Activated T-cell treated with anti-CD3 and anti-CD28 coated beads for 24 hours (primary cell): ENCODE measurements at regions not wholly inside any gene's neighbourhood (a gene's known extent, or its start where the extent isn't known, plus 50 kb on each side); places are given as distances from the start of the nearest gene placed in this dataset.
"Not testable (repeated sequence)": the region's sequence is repeated elsewhere in the genome, so short reads cannot be mapped to it uniquely, and the experiment has no call there.

ENCODE experiments used
- DNase-seq: peaks from one replicate; pipeline ENCODE4 v3.0.0-alpha.2; 2020; ENCODE audit warnings: low read depth

DNA sequence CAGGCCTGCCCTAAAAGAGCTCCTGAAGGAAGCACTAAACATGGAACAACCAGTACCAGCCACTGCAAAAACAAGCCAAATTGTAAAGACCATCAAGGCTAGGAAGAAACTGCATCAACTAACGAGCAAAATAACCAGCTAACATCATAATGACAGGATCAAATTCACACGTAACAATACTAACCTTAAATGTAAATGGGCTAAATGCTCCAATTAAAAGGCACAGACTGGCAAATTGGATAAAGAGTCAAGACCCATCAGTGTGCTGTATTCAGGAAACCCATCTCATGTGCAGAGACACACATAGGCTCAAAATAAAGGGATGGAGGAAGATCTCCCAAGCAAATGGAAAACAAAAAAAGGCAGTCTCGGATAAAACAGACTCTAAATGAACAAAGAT, 117.7 kb upstream of the ETV3 start:
- DNase-seq, result not testable (repeated sequence)

DNA sequence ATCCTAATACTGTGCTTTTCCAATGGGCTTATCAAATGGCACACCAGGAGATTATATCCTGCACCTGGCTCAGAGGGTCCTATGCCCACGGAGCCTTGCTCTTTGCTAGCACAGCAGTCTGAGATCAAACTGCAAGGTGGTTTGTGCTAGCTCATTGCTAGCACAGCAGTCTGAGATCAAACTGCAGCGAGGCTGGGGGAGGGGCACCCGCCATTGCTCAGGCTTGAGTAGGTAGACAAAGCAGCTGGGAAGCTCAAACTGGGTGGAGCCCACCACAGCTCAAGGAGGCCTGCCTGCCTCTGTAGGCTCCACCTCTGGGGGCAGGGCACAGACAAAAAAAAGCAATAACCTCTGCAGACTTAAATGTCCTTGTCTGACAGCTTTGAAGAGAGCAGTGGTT, 116.0 kb upstream of the ETV3 start:
- DNase-seq, result not testable (repeated sequence)

DNA sequence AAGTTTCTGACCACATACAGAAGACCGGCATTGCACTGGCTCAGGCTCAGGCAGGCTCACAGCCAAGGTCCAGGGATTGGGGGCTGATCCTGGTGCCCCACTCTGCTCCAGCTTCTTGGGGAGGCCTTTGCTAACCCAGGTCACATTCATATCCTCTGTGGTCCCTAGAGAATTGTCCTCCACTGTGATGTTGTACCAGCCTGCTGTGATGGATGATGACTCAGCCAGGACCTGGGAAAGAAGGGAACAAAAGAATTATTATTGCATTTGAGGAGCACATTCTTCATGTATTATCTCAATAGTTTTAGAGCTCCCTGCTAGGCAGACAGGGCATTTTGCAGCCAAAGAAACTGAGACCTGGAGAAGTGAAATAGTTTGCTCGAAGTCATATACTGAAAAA, 114.3 kb upstream of the ETV3 start:
- DNase-seq, result no peak

DNA sequence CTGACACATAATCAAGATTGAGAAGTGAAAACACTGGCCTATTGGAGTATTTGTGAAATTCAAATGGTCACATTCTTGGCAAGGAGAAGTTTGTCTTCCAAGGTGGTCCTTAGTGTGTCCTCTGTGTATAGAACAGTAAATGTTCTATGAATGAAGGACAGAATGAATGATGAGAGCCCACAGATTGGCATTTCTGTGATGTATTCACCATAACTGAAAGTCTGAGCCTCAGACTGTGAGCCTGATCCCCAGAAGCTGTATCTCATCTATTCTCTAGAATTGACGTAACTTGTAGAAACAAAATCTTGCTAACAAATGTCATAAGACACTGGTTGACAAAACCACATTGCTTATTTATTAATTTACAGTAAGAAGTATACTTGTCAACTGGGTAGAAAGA, 111.5 kb upstream of the ETV3 start:
- DNase-seq, result no peak

DNA sequence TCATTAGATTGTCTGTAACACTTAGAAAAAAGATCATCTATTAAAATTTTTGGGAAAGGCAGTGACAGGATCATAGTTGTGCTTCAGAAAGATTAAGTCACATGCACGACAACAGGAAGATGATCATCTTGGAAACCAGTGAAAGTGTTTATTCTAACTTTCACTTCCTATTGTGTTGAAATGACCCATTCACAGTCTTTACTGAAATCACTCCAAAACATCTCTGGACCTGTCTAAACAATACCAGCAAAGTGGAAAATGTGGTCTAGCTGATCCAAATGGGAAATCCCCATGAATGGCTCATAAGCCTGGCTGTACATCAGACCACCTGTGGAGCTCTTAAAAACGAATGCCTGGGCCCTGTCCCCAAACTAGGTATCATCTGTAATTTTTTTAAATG, 111.1 kb upstream of the ETV3 start:
- DNase-seq, result no peak

DNA sequence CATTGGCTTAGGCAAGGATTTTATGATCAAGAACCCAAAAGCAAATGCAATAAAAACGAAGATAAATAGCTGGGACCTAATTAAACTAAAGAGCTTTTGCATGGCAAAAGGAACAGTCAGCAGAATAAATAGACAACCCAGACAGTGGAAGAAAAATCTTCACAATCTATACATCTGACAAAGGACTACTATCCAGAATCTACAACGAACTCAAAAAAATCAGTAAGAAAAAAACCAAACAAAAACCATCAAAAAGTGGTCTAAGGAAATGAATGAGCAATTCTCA, 109.5 kb upstream of the ETV3 start:
- not testable (repeated sequence) for DNase-seq

DNA sequence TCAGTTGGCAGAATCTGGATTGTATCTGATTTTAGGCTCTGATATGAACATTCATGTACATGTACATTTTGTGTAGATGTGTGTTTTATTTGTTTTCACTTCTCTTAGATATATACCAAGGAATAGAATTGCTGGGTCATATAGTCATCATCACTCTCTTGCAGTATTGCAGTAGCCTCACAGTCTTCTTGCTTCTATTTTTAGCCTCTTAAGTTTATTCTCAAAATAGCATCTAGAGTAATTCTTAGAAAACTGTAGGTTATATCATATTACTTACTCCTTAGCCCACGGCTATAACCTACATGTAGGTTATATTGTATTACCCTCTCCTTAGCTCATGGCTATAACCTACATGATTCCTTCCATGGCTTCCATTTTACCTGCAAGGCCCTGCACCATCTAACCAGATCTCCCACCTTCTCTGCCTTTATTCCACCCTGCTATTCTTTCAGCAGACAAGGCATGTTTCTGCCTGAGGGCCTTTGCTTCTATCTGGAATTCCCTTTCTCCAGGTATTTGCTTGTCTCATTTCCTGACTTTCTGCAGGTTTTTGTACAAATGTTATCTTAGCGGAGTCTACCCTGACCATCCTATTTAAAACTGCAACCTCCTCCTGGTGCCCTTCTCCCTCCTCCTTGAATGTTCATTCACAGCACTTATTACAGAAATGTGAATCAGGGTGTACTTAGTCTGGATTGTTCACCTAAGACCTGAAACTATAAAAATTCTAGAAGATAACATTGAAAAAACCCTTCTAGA, 109.0 kb upstream of the ETV3 start:
- no peak for DNase-seq

DNA sequence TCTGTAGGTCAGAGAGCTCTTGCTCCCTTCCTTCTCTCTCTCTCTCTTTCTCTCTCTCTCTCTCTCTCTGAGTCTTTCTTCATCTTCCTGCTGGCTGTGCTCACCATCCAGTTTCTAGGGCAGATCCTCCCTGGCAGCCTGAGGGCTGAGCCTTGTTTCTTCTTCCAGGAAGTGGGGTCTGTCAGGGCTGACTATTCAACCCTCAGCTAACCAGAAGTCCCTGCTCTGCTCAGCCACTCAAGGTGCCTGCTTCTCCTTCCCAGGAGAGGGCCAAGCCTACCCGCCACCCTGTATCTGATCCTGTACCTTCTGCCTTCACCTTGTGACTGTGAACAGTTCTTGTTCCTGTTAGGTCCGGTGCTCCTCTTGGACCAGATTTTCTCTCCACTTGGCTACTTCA, 107.6 kb upstream of the ETV3 start:
- no peak for DNase-seq

DNA sequence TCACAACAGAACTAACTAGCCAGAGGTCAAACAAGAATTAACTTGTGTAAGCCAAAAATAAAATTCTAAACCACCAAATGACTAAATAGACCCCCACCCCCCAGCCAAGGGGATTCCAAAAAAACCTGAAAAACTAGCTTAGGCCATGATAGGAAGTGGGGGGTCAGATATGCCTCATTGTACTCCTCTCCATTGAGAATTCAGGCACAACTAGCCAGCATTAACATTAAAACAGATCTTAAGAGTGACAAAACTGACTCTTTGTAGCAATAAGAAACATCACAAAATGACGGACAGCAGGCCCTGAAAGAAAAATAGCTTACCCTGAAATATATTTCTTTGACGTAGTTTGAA, 103.0 kb upstream of the ETV3 start:
- DNase-seq, result no peak

DNA sequence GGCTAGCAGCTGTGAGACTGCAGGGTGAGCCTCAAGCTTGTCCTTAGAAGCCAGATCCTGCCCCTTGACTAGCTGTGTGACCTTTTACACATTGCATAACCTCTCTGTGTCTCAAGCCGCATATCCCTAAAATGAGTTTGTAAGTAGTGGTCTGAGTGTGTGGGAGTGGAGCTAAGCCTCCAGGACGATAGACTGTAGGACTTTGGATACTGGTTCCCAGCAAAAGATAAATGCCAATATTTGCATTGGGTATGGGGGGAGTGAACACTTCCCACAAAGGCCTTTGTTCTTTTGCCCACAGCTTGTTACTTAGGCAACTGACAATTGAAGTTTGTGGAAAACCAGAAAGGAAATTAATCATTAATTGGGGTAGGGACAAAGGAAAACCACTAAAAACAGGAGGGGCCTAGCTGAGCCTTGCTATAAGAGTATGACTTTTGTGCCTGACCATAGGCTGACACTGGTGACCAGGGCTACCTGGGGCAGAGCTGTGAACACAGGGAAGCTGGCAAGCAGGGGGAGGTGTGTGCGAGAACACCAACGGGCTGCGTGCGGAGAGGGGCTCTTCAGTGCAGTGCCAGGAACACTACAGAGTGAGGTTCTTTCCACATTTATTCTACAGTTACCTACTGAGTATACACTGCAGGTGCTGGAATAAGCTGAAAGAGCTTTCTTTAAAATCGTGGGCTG, 102.4 kb upstream of the ETV3 start:
- DNase-seq, result no peak

DNA sequence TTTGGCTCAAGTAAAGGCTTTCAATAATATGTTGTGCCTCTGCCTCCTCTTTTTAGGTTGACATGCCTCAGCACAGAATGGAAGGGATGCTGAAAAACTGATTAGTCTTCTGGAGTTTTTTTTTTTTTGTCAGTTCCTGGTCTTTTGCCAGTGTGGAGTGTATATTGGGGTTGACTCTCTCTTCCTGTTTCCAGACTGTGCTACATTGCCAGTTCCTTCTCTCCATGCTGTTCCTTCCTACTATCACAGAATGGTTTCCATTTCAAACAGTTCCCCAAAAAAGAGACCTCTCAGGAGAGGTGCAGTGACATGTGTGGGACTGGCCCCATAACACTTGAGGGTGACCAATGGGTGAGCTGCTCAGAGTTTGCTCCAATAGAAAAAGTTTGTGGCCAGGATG, 101.7 kb upstream of the ETV3 start:
- no peak for DNase-seq

DNA sequence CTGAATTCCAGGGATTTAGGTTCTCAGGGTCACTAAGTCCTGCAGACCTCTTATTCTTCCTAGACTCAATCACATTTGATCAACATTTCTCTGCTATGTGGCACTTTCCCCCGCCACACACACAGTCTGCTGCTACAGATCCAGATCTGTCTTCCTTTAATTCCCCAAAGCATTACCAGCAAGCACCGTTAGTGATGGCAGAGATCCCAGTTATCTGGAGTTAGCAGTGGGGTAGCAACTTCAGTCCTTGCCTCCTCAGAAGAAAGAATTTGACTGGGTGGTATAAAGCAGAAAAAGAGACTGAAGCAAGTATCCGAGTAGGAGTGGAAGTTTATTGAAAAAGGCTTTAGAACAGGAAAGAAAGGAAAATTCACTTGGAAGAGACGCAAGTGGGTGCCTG, 100.4 kb upstream of the ETV3 start:
- DNase-seq, result no peak

DNA sequence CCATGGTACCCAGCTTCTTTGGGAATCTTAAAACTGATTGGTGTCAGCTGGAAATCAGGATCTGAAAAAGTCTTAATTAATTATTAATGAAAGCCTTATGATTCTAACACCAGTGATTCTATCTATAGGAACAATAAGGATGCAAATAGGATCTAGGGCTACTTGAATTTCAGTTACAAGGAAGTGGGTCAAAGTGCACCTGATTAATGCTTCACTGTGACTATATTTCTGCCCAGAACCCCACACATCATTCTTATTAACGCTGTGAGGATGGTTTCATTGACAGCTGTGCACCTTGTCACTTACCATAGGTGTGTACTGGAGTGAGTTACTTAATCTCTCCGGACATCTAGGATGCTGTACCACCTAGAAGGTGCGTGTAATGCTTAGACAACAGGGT, 99.8 kb upstream of the ETV3 start:
- DNase-seq, result no peak

DNA sequence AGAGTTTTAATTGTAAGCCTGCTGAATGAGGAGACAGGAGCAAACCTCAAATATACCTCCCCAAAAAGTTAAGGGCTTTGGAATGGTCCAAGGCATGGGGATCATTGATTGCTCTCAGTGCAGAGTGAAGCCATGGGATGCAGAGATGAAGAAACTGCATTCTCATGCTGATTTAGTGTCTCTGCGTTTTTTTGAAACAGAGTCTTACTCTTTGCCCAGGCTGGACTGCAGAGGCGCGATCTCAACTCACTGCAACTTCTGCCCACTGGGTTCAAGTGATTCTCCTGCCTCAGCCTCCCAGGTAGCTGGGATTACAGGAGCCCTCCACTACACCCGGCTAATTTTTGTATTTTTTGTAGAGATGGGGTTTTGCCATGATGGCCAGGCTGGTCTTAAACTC, 99.3 kb upstream of the ETV3 start:
- DNase-seq, result no peak

DNA sequence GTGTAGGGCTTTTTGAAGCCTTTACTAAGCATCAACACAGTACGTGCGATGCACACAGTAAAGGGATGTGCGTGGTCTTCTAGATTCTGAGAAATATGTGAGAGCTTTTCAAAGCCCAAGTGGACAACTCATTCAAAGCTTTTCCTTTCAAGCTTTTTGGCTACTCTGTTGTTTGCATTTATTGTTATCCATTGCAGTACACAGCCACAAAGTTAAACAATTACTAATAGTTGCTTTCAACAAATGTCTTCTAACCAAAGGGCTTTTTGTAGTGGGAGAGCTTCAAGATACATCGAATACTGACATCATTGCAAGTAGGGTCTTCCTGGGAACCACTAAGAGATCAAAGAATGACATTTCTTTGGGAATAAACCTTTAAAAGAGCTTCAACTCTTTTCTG, 97.9 kb upstream of the ETV3 start:
- no peak for DNase-seq

DNA sequence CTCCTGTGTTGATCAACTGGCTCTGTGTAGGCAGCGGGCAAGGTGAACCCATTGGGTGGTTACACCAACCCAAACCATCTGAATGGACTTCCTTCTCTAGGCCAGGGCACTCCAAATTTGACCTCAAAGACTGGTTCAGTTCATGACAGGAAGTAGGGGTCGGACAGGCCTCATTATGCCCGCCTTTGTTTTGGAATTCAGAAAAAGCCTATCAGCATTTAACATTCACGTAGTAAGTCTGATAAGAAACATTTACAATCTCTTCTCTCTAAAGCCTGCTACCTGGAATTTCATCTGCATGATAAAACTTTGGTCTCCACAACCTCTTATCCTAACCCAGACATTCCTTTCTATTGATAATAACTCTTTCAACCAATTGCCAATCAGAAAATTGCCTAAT, 97.1 kb upstream of the ETV3 start:
- DNase-seq, result no peak

DNA sequence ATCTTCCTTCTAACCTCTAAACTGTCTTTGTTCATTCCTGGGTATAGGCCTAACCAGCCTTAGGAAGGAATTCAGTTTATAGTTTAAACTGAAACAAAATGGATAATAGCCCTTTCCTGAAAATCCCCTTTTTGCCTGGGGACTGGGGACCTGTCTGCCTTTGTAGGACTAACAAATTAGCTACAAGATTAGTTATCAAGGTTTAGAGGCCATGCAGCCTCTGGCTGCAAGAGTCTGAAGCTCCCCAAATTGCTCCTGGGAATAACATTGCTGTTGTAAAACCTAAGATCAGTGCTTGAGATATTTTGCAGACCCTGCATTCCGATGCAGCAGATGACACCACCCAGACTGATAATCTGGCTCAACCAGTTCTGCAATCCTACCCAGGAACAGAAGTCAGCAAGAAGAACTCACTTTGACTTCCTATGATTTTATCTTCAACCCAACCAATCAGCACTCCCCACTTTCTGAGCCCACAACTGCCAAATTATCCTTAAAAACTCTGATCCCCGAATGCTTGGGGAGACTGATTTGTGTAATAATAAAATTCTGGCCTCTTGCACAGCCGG, 96.6 kb upstream of the ETV3 start:
- DNase-seq, result no peak

DNA sequence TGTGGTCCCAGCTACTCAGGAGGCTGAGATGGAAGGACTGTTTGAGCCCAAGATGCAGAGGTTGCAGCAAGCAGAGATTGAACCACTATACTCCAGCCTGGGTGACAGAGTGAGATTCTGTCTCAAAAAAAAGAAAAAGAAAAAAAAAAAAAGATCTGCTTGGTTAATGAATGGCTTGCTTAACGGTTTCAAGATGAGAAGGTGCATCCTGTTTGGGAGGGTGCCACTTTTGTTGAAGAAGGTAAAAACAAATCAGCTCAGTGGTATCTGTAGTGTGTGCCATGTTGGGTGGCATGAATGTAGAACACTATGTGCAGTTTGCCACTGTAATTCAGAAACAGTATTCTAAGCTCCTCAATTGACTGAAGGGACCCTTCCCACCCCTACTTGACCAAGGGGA, 94.9 kb upstream of the ETV3 start:
- no peak for DNase-seq

DNA sequence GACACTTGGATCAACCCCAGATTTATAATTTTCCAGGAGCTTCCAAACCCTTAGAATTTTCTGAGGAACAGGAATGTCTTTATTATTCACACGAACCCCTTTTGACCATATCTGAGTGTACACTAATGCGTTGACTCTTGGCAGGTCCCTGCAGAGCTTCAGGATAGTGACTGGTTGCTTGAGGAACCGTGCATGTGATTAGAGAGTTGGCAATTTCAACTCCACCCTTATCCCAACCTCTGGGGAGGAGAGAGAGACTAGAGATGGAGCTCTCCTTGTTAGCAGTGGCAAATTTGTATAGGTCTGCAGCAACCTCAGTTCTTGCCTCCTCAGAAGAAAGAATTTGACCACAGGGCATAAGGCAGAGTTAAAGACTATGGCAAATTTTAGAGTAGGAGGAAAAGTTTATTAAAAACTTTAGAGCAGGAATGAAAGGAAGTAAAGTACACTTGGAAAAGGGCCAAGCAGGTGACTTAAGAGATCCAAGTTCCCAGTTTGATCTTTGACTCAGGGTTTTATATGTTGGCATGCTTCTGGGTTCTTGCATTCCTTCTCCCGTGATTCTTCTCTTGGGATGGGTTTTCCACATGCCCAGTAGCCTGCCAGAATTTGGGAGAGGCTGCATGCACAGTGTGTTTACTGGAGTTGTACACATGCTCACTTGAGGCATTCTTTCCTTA, 93.8 kb upstream of the ETV3 start:
- no peak for DNase-seq

DNA sequence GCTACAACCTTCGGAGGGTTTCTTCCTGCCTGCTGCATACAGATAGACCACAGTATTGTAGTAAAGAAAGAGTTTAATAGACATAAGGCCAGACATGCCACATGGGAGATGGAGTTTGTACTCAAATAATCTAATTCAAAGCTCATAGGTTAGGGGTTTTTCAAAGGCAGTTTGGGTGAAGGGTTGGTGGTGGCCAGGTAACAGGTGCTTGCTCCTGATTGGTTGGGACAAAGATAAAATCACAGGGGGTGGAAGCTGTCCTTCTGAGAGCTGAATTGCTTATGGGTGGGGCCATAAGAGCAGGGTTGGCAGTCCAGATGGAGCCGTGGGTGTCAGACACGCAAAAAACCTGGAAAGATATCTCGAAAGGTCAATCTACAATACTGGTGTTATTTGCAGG, 92.3 kb upstream of the ETV3 start:
- no peak for DNase-seq

DNA sequence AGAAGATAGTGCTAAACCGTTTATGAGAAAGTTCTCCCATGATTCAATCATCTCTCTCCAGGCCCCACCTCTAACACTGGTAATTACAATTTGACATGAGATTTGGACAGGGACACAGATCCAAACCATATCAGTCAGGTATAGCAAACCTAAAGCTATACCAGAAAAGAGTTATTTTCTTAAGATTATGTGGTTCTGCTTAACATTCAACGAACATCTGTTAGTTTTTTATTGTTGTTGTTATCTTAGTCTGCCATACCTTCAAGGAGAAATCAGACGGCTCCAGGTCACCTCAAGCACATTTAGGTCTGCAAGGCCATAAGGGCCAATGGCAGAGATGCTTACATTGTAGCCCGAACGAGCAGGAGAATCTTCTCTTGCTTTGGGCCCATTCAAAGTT, 89.5 kb upstream of the ETV3 start:
- no peak for DNase-seq

DNA sequence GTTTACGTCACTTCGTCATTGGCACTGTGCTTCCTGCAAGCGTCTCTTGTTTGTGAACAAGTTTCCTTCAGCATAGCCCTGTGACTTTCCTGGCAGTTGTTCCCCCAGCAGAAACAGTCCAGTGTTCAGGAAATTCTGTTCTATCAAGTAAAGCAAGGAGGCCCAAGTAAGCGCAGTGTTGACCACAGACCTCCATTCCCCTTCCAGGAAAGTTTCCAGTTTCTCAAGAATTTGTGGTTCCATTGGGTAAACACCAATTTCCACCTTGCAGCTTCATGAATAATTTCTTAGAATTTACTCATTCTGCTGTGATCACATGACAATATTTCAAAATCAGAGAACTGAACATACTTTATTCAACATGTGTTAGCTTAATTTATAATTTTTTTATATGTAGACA, 88.5 kb upstream of the ETV3 start:
- DNase-seq, result no peak

DNA sequence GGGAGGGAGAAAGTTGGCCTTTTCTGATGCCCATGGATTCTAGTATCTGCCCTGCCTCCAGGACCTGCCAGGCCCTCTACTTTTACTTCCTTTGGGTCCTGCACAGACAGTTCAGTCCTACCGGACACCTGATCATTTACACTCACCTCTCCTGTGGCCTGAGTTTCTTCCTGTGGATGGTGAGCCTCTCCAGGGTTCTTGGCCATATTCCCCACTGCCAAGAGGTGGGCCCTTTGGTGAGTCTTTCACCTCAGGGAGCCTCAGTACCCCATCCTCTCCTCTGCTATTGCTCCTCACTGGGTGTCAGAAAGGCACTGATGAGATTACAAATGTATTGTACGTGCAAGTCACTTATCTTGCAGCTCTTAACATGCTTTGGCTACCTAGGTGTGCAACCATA, 81.4 kb upstream of the ETV3 start:
- DNase-seq, result no peak

DNA sequence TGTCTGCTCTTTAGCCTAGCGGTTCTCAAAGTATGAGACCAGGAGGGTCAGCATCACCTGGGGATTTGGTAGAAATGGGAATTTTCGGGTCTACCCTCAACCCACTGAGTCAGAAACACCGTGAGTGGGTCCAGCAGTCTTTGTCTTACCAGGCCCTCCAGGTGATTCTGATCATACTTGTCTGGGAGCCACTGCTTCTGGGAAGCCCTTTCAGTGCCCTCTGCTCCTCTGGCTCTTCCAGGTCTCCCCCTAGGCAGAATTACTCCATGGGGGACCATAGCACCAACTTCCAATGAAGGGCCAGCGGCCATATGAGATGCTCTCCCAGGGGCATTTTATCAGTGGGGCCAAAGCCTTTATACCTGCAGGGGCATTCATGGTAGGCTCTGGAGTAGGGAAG, 81.0 kb upstream of the ETV3 start:
- DNase-seq, result no peak
